ENCODE measurements at regions not wholly inside any gene's neighbourhood (a gene's known extent, or its start where the extent isn't known, plus 50 kb on each side); places are given as distances from the start of the nearest gene placed in this dataset.
"Not testable (repeated sequence)": the region's sequence is repeated elsewhere in the genome, so short reads cannot be mapped to it uniquely, and the experiment has no call there.

- TF ChIP-seq CTCF (IDR thresholded peaks at IDR 0.05) (no peak), ZFX (IDR thresholded peaks at IDR 0.05; ENCODE audit: borderline replicate concordance) (no peak)
- H3K27ac ChIP-seq, result no peak overlapping the region
These were observed 409.5 kb upstream of the DEPDC1 start for GRCh38 chr1:68906431-68906830.

- no peak overlapping the region for H3K27ac ChIP-seq
- no peak for TF ChIP-seq ZFX (IDR thresholded peaks at IDR 0.05; ENCODE audit: borderline replicate concordance)
- TF ChIP-seq CTCF (IDR thresholded peaks at IDR 0.05), result no peak
These were observed 410.6 kb upstream of the DEPDC1 start for GRCh38 chr1:68907491-68907890.

- TF ChIP-seq ZFX (IDR thresholded peaks at IDR 0.05; ENCODE audit: borderline replicate concordance), result no peak
- no peak for TF ChIP-seq CTCF (IDR thresholded peaks at IDR 0.05)
- H3K27ac ChIP-seq, result no peak overlapping the region
These were observed 411.4 kb upstream of the DEPDC1 start for GRCh38 chr1:68908316-68908715.

- H3K27ac ChIP-seq, result no peak overlapping the region
- no peak for TF ChIP-seq CTCF (IDR thresholded peaks at IDR 0.05)
- TF ChIP-seq ZFX (IDR thresholded peaks at IDR 0.05; ENCODE audit: borderline replicate concordance), result no peak
These were observed 419.5 kb upstream of the DEPDC1 start for GRCh38 chr1:68916221-68916902.

- no peak for TF ChIP-seq ZFX (IDR thresholded peaks at IDR 0.05; ENCODE audit: borderline replicate concordance)
- TF ChIP-seq CTCF (IDR thresholded peaks at IDR 0.05), result no peak
- H3K27ac ChIP-seq, result no peak overlapping the region
These were observed 420.6 kb upstream of the DEPDC1 start for GRCh38 chr1:68917456-68917855.

- TF ChIP-seq ZFX (IDR thresholded peaks at IDR 0.05; ENCODE audit: borderline replicate concordance), result no peak
- no peak for TF ChIP-seq CTCF (IDR thresholded peaks at IDR 0.05)
- no peak overlapping the region for H3K27ac ChIP-seq
These were observed 421.7 kb upstream of the DEPDC1 start for GRCh38 chr1:68918563-68918962.

GRCh38 chr1:68919075-68919474, 422.2 kb upstream of the DEPDC1 start:
- TF ChIP-seq CTCF (IDR thresholded peaks at IDR 0.05), result no peak
- no peak for TF ChIP-seq ZFX (IDR thresholded peaks at IDR 0.05; ENCODE audit: borderline replicate concordance)
- H3K27ac ChIP-seq, result no peak overlapping the region

- not testable (repeated sequence) for H3K27ac ChIP-seq
These were observed 426.7 kb upstream of the DEPDC1 start for GRCh38 chr1:68923475-68924088.

Data from 22Rv1 (cell line).